Panc1 (cell line): ENCODE measurements at regions not wholly inside any gene's neighbourhood (a gene's known extent, or its start where the extent isn't known, plus 50 kb on each side); places are given as distances from the start of the nearest gene placed in this dataset.

Experiments used
- ATAC-seq: fragments of 200-7000 bp; cut with Tn5 transposase; 2 replicates; pipeline ENCODE4 v1.9.1; 2020; ENCODE audit warnings: mild to moderate bottlenecking, moderate library complexity
- BruUV-seq: library from RNA; stranded (reverse); fragments of 400-500 nt; replicated peaks from 2 replicates; lab custom pipeline; 2021; lab: Mats Ljungman, UMichigan
- CTCF ChIA-PET: fragments of 300-600 bp; sonication (Branson Sonifier 250); formaldehyde crosslinking; loops from one replicate; lab custom pipeline; 2022; ENCODE audit warnings: antibody characterized with exemption; lab: Charles Lee
- POLR2A ChIA-PET: fragments of 300-600 bp; sonication (Branson Sonifier 250); formaldehyde crosslinking; loops from one replicate; lab custom pipeline; 2022; ENCODE audit warnings: antibody characterized with exemption; lab: Charles Lee
- DNase-seq: peaks from one replicate; pipeline ENCODE4 v3.0.0-alpha.2; 2010; ENCODE audit warnings: low read depth, low spot score
- H3K27ac ChIP-seq: 2 replicates; pipeline ENCODE4 v1.5.1; 2011; ENCODE audit warnings: mild to moderate bottlenecking, low read length, inconsistent platforms
- H3K27me3 ChIP-seq: fragments of 200-500 bp; sonication (Bioruptor generic); 2 replicates; pipeline ENCODE4 v1.6.0; 2014; ENCODE audit warnings: low read length, inconsistent platforms; ENCODE audit not compliant: control insufficient read depth, insufficient read depth
- H3K36me3 ChIP-seq: fragments of 200-500 bp; sonication (Bioruptor generic); 2 replicates; pipeline ENCODE4 v1.5.1; 2014; ENCODE audit warnings: inconsistent platforms, mild to moderate bottlenecking, low read length, moderate library complexity; ENCODE audit not compliant: control insufficient read depth, insufficient read depth
- H3K4me1 ChIP-seq: 2 replicates; pipeline ENCODE4 v1.5.1; 2011; ENCODE audit warnings: inconsistent platforms, mild to moderate bottlenecking, low read length, moderate library complexity; ENCODE audit not compliant: control insufficient read depth, insufficient read depth
- H3K4me3 ChIP-seq, 2 experiments: 2 replicates each; pipeline ENCODE4 v1.5.1; 2011 to 2012; ENCODE audit warnings: low read depth in 2 of 2, low read length in 2 of 2, mild to moderate bottlenecking in 2 of 2, inconsistent platforms in 1 of 2, moderate library complexity in 1 of 2
- H3K9me3 ChIP-seq: fragments of 200-500 bp; sonication (Bioruptor generic); 2 replicates; pipeline ENCODE4 v1.5.1; 2014; ENCODE audit warnings: low read depth, mild to moderate bottlenecking, inconsistent platforms, low read length, moderate library complexity; ENCODE audit not compliant: control insufficient read depth, insufficient read depth
- POLR2AphosphoS5 ChIP-seq: IDR thresholded peaks from 2 replicates; pipeline ENCODE4 v1.6.1; 2012; ENCODE audit warnings: mild to moderate bottlenecking, low read depth, low read length, moderate library complexity
- REST ChIP-seq, 2 experiments: IDR thresholded peaks; 2 replicates each; pipeline ENCODE4 v1.6.1; 2011 to 2012; ENCODE audit warnings: low read depth in 2 of 2, control low read depth in 1 of 2, low read length in 1 of 2, mild to moderate bottlenecking in 1 of 2, moderate library complexity in 1 of 2; ENCODE audit not compliant: insufficient read depth in 1 of 2
- SIN3A ChIP-seq: IDR thresholded peaks from 2 replicates; pipeline ENCODE4 v1.6.1; 2012; ENCODE audit warnings: low read depth, mild to moderate bottlenecking, low read length, moderate library complexity, borderline replicate concordance; ENCODE audit not compliant: insufficient read depth
- TCF7L2 ChIP-seq: IDR thresholded peaks from 2 replicates; pipeline ENCODE4 v1.6.1; 2011; ENCODE audit warnings: mild to moderate bottlenecking, low read depth, low read length, inconsistent platforms
- in situ Hi-C: cut with HindIII; loops from 2 replicates; pipeline ENCODE4 v1.10.0; 2016; ENCODE audit warnings: low sequenced_read_pairs, low pct_unique_long_range_greater_than_20kb
- intact Hi-C: fragments of 100-400 bp; cut with micrococcal nuclease; formaldehyde crosslinking; loops from one replicate; pipeline ENCODE4 v1.10.0; 2022; ENCODE audit not compliant: unreplicated experiment
- TF ChIP-seq, protein P1 (sequence below): fragments of 450-650 bp; IDR thresholded peaks from 2 replicates; pipeline ENCODE4 v1.5.1; 2017; ENCODE audit warnings: mild to moderate bottlenecking

DNA sequence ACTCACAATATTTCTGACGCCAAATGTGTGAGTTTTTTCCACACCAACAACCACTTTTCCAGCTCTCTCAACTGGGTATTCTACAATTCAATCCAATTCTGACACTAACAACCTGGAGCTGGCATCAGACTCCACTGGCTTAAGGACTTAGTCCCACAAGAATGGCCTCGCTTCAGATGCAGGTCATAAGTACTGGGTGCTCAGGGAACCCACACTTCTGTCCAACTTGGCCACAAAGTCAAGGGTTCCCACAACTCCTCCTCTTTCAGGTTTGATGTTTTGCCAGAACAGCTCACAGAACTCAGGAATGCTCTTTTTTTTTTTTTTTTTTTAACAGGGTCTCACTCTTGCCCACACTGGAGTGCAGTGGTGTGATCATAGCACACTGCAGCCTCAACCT lies 56.1 kb upstream of the TMC5 start:
- TF ChIP-seq, protein P1, sequence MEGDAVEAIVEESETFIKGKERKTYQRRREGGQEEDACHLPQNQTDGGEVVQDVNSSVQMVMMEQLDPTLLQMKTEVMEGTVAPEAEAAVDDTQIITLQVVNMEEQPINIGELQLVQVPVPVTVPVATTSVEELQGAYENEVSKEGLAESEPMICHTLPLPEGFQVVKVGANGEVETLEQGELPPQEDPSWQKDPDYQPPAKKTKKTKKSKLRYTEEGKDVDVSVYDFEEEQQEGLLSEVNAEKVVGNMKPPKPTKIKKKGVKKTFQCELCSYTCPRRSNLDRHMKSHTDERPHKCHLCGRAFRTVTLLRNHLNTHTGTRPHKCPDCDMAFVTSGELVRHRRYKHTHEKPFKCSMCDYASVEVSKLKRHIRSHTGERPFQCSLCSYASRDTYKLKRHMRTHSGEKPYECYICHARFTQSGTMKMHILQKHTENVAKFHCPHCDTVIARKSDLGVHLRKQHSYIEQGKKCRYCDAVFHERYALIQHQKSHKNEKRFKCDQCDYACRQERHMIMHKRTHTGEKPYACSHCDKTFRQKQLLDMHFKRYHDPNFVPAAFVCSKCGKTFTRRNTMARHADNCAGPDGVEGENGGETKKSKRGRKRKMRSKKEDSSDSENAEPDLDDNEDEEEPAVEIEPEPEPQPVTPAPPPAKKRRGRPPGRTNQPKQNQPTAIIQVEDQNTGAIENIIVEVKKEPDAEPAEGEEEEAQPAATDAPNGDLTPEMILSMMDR, result no peak
- TF ChIP-seq TCF7L2, result no peak
- TF ChIP-seq REST (IDR thresholded peaks at IDR 0.05; ENCODE audit: insufficient read depth in 1 of 2, low read depth in 2 of 2, low read length in 1 of 2), result no peak
- TF ChIP-seq POLR2AphosphoS5, result no peak
- no peak for TF ChIP-seq SIN3A
- no peak for DNase-seq
- in situ Hi-C loops, result no loop called here
- Histone ChIP-seq H3K27ac (no peak overlapping the region), H3K4me1 (no peaks in the 10 kb centered on the region), H3K36me3 (no peaks in the 10 kb centered on the region), H3K4me3 (no peak overlapping the region), H3K9me3 (no peaks in the 10 kb centered on the region), H3K27me3 (no peaks in the 10 kb centered on the region)
- ChIA-PET POLR2A (no interaction called here), CTCF (no interaction called here)
- ATAC-seq, result no peak
- intact Hi-C loops, result no loop called here
- BruUV-seq, result no TSS peak

DNA sequence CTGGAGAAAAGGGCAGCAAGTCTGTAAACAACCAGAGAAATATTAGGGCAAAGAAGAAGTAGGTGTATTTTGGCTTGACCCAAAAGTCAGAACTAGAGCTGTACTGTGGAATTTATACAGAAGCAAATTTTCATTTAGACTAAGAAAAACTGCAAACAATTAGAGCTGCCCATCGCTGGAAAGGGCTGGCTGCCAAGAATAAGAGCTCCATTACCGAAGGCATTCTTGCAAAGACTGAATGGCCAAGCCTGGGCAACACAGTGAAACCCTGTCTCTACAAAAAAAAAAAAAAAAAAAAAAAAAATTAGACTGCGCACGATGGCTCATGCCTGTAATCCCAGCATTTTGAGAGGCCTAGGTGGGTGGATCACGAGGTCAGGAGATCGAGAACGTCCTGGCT lies 53.9 kb upstream of the TMC5 start:
- Histone ChIP-seq H3K27me3 (no peaks in the 10 kb centered on the region), H3K27ac (no peak overlapping the region), H3K4me3 (no peak overlapping the region), H3K9me3 (no peaks in the 10 kb centered on the region), H3K4me1 (no peaks in the 10 kb centered on the region), H3K36me3 (no peaks in the 10 kb centered on the region)
- POLR2A ChIA-PET, result no interaction called here
- in situ Hi-C loops, result no loop called here
- CTCF ChIA-PET, result interaction anchor here (0.5 to 0.7 kb wide), 2 partner anchors 11 to 263 kb away, joined by 4 read pairs; no protein-coding TSS in a partner anchor
- DNase-seq (no peak), ATAC-seq (no peak)
- intact Hi-C loops, result no loop called here
- TF ChIP-seq POLR2AphosphoS5 (no peak), REST (IDR thresholded peaks at IDR 0.05; ENCODE audit: insufficient read depth in 1 of 2, low read depth in 2 of 2, low read length in 1 of 2) (no peak), TCF7L2 (no peak), SIN3A (no peak)
- TF ChIP-seq, protein P1, result no peak
- BruUV-seq, result no TSS peak
